ENCODE measurements at regions not wholly inside any gene's neighbourhood (a gene's known extent, or its start where the extent isn't known, plus 50 kb on each side); places are given as distances from the start of the nearest gene placed in this dataset.
"Not testable (repeated sequence)": the region's sequence is repeated elsewhere in the genome, so short reads cannot be mapped to it uniquely, and the experiment has no call there.

GRCh38 chr2:72003796-72004195 lies 143.9 kb downstream of the CYP26B1 start:
- DNase-seq: no peak

- DNase-seq: no peak
Observed at GRCh38 chr2:72003124-72003523, 144.5 kb downstream of the CYP26B1 start.

- DNase-seq: no peak
Observed at GRCh38 chr2:72001937-72002690, 145.5 kb downstream of the CYP26B1 start.

GRCh38 chr2:72000110-72000509 lies 147.6 kb downstream of the CYP26B1 start:
- no peak for DNase-seq

GRCh38 chr2:71999580-71999979 lies 148.1 kb downstream of the CYP26B1 start:
- DNase-seq: no peak

- no peak for DNase-seq
Observed at GRCh38 chr2:71997843-71998242, 149.8 kb downstream of the CYP26B1 start.

GRCh38 chr2:71995067-71995665 lies 152.5 kb downstream of the CYP26B1 start:
- DNase-seq: no peak

- no peak for DNase-seq
Observed at GRCh38 chr2:71992036-71992435, 155.6 kb downstream of the CYP26B1 start.

GRCh38 chr2:71991397-71991796 lies 156.3 kb downstream of the CYP26B1 start:
- DNase-seq: no peak

- DNase-seq: no peak
Observed at GRCh38 chr2:71990826-71991225, 156.8 kb downstream of the CYP26B1 start.

GRCh38 chr2:71990122-71990521 lies 157.5 kb downstream of the CYP26B1 start:
- no peak for DNase-seq

GRCh38 chr2:71989671-71990070 lies 158.0 kb downstream of the CYP26B1 start:
- DNase-seq: no peak

- no peak for DNase-seq
Observed at GRCh38 chr2:71988170-71988569, 159.5 kb downstream of the CYP26B1 start.

GRCh38 chr2:71976685-71977084 lies 171.0 kb downstream of the CYP26B1 start:
- DNase-seq: no peak

GRCh38 chr2:71974846-71975245 lies 172.8 kb downstream of the CYP26B1 start:
- DNase-seq: no peak

GRCh38 chr2:71971493-71971892 lies 176.2 kb downstream of the CYP26B1 start:
- no peak for DNase-seq

- DNase-seq: no peak
Observed at GRCh38 chr2:71965530-71965929, 182.1 kb downstream of the CYP26B1 start.

GRCh38 chr2:71962911-71963694 lies 184.6 kb downstream of the CYP26B1 start:
- DNase-seq: no peak

- DNase-seq: no peak
Observed at GRCh38 chr2:71962350-71962749, 185.3 kb downstream of the CYP26B1 start.

- no peak for DNase-seq
Observed at GRCh38 chr2:71961289-71962027, 186.2 kb downstream of the CYP26B1 start.

GRCh38 chr2:71959494-71959893 lies 188.2 kb downstream of the CYP26B1 start:
- no peak for DNase-seq

GRCh38 chr2:71958426-71958825 lies 189.2 kb downstream of the CYP26B1 start:
- DNase-seq: not testable (repeated sequence)

GRCh38 chr2:71952572-71953188 lies 195.0 kb downstream of the CYP26B1 start:
- no peak for DNase-seq

All from CD4-positive, alpha-beta T cell treated with Interleukin-10 for 1 hour (primary cell).